ENCODE measurements at regions not wholly inside any gene's neighbourhood (a gene's known extent, or its start where the extent isn't known, plus 50 kb on each side); places are given as distances from the start of the nearest gene placed in this dataset.

DNA sequence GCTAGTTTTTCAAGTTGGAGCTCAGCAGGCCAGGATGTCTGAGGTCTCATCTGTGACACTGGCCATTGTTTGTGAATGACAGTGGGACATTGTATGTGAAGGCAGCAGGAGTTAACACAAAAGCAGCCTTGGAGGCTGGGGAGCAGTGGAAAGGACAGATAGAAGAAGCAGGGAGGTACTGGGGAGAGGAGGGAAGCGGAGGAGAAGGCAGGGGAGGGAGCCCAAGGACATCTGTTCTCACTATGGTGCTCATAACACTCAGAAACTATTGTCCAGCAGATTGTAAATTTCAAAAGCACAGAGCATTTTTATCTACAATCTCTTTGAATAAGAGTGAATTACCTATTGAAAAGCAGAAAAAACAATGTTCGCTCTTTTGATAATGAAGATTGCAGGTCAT lies 253.6 kb upstream of the DIPK2B start:
- Mint-ChIP-seq H3K27ac (ENCODE audit: unreplicated experiment) (no peak overlapping the region), H3K9me3 (ENCODE audit: unreplicated experiment) (peaks cover 27% of the 10 kb centered on the region), H3K4me1 (ENCODE audit: unreplicated experiment) (peaks cover 3% of the 10 kb centered on the region), H3K4me3 (ENCODE audit: unreplicated experiment) (no peak overlapping the region), H3K36me3 (ENCODE audit: unreplicated experiment) (no peaks in the 10 kb centered on the region), H3K27me3 (ENCODE audit: unreplicated experiment) (no peaks in the 10 kb centered on the region)
- DNase-seq (ENCODE audit: extremely low spot score, unreplicated experiment) = no peak
- TF ChIP-seq, protein P1, sequence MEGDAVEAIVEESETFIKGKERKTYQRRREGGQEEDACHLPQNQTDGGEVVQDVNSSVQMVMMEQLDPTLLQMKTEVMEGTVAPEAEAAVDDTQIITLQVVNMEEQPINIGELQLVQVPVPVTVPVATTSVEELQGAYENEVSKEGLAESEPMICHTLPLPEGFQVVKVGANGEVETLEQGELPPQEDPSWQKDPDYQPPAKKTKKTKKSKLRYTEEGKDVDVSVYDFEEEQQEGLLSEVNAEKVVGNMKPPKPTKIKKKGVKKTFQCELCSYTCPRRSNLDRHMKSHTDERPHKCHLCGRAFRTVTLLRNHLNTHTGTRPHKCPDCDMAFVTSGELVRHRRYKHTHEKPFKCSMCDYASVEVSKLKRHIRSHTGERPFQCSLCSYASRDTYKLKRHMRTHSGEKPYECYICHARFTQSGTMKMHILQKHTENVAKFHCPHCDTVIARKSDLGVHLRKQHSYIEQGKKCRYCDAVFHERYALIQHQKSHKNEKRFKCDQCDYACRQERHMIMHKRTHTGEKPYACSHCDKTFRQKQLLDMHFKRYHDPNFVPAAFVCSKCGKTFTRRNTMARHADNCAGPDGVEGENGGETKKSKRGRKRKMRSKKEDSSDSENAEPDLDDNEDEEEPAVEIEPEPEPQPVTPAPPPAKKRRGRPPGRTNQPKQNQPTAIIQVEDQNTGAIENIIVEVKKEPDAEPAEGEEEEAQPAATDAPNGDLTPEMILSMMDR (IDR thresholded peaks at IDR 0.05) = no peak

DNA sequence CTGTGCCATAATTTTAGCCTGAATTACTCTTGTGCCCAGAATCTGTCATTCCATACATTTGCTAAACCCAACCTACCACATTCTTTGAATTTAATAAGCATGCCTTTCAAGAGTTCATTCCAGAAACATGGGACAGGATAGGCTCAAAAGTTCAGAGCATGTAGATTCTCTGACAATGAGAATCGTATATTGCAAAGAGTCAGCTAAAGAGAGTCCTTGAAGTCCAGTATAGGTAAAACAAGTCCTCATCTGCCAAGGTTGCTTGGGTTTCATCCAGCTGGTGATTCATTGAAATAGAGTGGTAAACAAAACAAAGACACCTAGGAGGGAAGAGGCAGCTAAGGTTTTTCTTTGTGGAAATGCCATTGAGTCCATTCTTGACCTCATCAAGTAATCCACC lies 249.3 kb upstream of the DIPK2B start:
- DNase-seq (ENCODE audit: extremely low spot score, unreplicated experiment) = no peak
- H3K4me1 Mint-ChIP-seq (ENCODE audit: unreplicated experiment) = peaks cover 18% of the 10 kb centered on the region
- no peaks in the 10 kb centered on the region for H3K27me3 Mint-ChIP-seq (ENCODE audit: unreplicated experiment)
- TF ChIP-seq, protein P1 (IDR thresholded peaks at IDR 0.05) = no peak
- no peak overlapping the region for H3K4me3 Mint-ChIP-seq (ENCODE audit: unreplicated experiment)
- H3K36me3 Mint-ChIP-seq (ENCODE audit: unreplicated experiment) = no peaks in the 10 kb centered on the region
- peaks cover 15% of the 10 kb centered on the region for H3K9me3 Mint-ChIP-seq (ENCODE audit: unreplicated experiment)
- H3K27ac Mint-ChIP-seq (ENCODE audit: unreplicated experiment) = no peak overlapping the region

DNA sequence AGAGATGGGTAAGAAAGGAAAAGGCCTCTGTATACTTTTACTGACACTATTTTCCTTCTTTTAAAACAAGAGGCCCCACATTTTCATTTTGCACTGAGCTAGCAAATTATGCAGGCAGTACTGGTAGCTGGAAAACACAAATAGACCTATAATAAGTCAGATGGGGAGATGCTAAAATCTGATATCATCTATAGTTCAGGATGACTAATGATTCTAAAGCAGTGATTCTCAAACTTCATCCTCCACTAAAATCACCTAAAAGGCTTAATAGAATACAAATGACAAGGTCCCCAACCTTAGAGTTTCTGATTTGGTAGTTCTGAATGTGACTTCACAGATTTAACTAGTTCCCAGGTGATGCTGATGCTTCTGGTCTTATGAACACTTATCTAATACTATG lies 247.3 kb upstream of the DIPK2B start:
- peaks cover 6% of the 10 kb centered on the region for H3K9me3 Mint-ChIP-seq (ENCODE audit: unreplicated experiment)
- TF ChIP-seq, protein P1 (IDR thresholded peaks at IDR 0.05) = no peak
- no peaks in the 10 kb centered on the region for H3K27me3 Mint-ChIP-seq (ENCODE audit: unreplicated experiment)
- H3K4me3 Mint-ChIP-seq (ENCODE audit: unreplicated experiment) = no peak overlapping the region
- H3K36me3 Mint-ChIP-seq (ENCODE audit: unreplicated experiment) = no peaks in the 10 kb centered on the region
- H3K27ac Mint-ChIP-seq (ENCODE audit: unreplicated experiment) = no peak overlapping the region
- H3K4me1 Mint-ChIP-seq (ENCODE audit: unreplicated experiment) = peaks cover 24% of the 10 kb centered on the region
- DNase-seq (ENCODE audit: extremely low spot score, unreplicated experiment) = no peak

DNA sequence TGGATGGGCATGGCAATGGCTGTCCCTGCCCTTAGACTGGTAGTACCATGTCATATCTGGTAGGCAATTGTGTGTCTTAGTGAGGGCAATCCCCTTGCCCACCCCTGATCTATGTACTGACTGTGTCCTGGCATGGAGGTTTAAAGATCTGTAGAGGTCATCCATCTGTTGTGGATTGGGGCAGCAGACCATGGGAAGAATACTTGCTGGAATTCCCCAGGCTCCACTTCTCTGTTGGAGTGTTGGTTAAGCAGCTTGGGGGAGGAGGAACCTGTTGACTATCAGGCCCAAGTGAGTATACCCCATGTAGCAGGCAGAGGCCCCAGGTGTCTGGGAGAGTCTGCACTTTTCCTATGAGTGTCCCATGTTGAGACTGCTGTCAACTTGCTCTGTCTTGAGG lies 246.7 kb upstream of the DIPK2B start:
- DNase-seq (ENCODE audit: extremely low spot score, unreplicated experiment) = no peak
- Mint-ChIP-seq H3K36me3 (ENCODE audit: unreplicated experiment) (no peaks in the 10 kb centered on the region), H3K27me3 (ENCODE audit: unreplicated experiment) (no peaks in the 10 kb centered on the region), H3K27ac (ENCODE audit: unreplicated experiment) (no peak overlapping the region), H3K9me3 (ENCODE audit: unreplicated experiment) (peaks cover 6% of the 10 kb centered on the region), H3K4me1 (ENCODE audit: unreplicated experiment) (peaks cover 24% of the 10 kb centered on the region), H3K4me3 (ENCODE audit: unreplicated experiment) (no peak overlapping the region)
- TF ChIP-seq, protein P1 (IDR thresholded peaks at IDR 0.05) = no peak

DNA sequence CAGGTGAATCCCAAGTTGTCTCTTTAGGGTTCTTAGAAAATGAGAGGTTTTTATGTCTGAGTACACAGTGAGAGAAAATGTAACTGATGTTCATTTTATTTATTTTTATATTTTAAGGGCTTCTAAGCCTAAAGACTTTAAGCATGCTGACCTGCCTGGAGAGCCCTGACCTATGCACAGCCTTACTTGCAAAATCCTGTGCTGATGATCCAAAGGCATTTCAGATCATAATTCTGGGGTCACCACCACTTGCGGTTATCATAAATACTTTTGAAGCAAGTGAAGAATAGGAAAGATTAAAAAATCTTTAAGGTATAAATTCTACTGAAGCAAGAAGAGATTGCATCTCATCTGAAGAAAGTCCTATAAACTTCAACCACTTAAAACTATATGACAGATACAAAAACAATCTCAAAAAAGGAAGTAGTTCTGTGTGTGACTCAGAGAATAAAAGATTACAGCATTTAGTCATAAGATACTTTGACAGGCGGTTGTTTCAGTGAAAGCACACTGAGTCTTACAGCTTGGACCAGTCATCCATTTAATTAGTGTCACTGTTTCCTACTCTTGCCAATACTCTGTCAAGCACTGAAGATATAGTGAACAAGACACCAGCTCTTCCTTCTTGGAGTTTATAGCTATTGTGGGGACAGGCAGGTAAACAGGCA lies 245.2 kb upstream of the DIPK2B start:
- Mint-ChIP-seq H3K9me3 (ENCODE audit: unreplicated experiment) (peaks cover 6% of the 10 kb centered on the region), H3K4me3 (ENCODE audit: unreplicated experiment) (no peak overlapping the region), H3K27me3 (ENCODE audit: unreplicated experiment) (no peaks in the 10 kb centered on the region), H3K4me1 (ENCODE audit: unreplicated experiment) (peaks cover 24% of the 10 kb centered on the region), H3K27ac (ENCODE audit: unreplicated experiment) (peak overlapping the region; percentile 62), H3K36me3 (ENCODE audit: unreplicated experiment) (no peaks in the 10 kb centered on the region)
- TF ChIP-seq, protein P1 (IDR thresholded peaks at IDR 0.05) = no peak
- no peak for DNase-seq (ENCODE audit: extremely low spot score, unreplicated experiment)
